Spleen (tissue), 11 donors: ENCODE measurements at regions not wholly inside any gene's neighbourhood (a gene's known extent, or its start where the extent isn't known, plus 50 kb on each side); places are given as distances from the start of the nearest gene placed in this dataset.

ENCODE experiments used
- DNase-seq: peaks from one replicate; pipeline ENCODE4 v3.0.0-alpha.2; 2020
- H3K27ac ChIP-seq, 8 donors: fragments of 200-600 bp; sonication (generic) in 7 of 8; 1 replicate in 4 of 8; 2 replicates in 4 of 8; pipeline versions ENCODE4 v1.5.0 to v1.8.0; 2016 to 2021; ENCODE audit warnings: inconsistent platforms in 4 of 8, mild to moderate bottlenecking in 4 of 8, moderate library complexity in 1 of 8
- H3K27me3 ChIP-seq, 7 donors: fragments of 200-600 bp; sonication (generic) in 6 of 7; replicated peaks in 1 of 7; 1 replicate in 4 of 7; 2 replicates in 3 of 7; pipeline versions ENCODE4 v1.5.0 to v1.8.0; 2016 to 2021; ENCODE audit warnings: inconsistent platforms in 3 of 7, mild to moderate bottlenecking in 1 of 7
- H3K36me3 ChIP-seq, 6 donors: fragments of 200-600 bp; sonication (generic) in 5 of 6; 1 replicate in 4 of 6; 2 replicates in 2 of 6; pipeline versions ENCODE4 v1.5.0 to v1.8.0; 2016 to 2021; ENCODE audit warnings: inconsistent platforms in 2 of 6
- H3K4me1 ChIP-seq, 6 donors: fragments of 200-600 bp; sonication (generic) in 5 of 6; 1 replicate in 3 of 6; 2 replicates in 3 of 6; pipeline versions ENCODE4 v1.5.0 to v1.8.0; 2016 to 2021; ENCODE audit warnings: inconsistent platforms in 3 of 6
- H3K4me3 ChIP-seq, 8 donors: fragments of 200-600 bp; sonication (generic) in 7 of 8; 1 replicate in 4 of 8; 2 replicates in 4 of 8; pipeline versions ENCODE4 v1.5.0 to v1.8.0; 2016 to 2021; ENCODE audit warnings: inconsistent platforms in 4 of 8, mild to moderate bottlenecking in 4 of 8, moderate library complexity in 2 of 8
- H3K9me3 ChIP-seq, 8 donors: fragments of 200-600 bp; sonication (generic) in 7 of 8; 1 replicate in 4 of 8; 2 replicates in 4 of 8; pipeline versions ENCODE4 v1.5.0 to v1.8.0; 2016 to 2021; ENCODE audit warnings: inconsistent platforms in 4 of 8
- CTCF ChIP-seq, 11 experiments: fragments of 200-600 bp in 7 of 11; fragments of 450-650 bp in 4 of 11; sonication (generic) in 4 of 11; IDR thresholded peaks in 8 of 11; conservative IDR thresholded peaks in 3 of 11; 1 replicate in 7 of 11; 2 replicates in 4 of 11; pipeline versions ENCODE4 v1.4.0 to v1.8.0; 2016 to 2021; ENCODE audit warnings: antibody characterized with exemption in 11 of 11, inconsistent platforms in 4 of 11, mild to moderate bottlenecking in 1 of 11
- POLR2A ChIP-seq, 3 donors: fragments of 450-650 bp; IDR thresholded peaks; one replicate each; pipeline ENCODE4 v1.5.1; 2017; ENCODE audit warnings: antibody characterized with exemption in 3 of 3, mild to moderate bottlenecking in 1 of 3
- POLR2AphosphoS5 ChIP-seq, 3 donors: sonication (generic); formaldehyde crosslinking; IDR thresholded peaks; one replicate each; pipeline ENCODE4 v1.5.1; 2017; ENCODE audit warnings: antibody characterized with exemption in 3 of 3
- WGBS, 5 donors: extraction: QIAGEN DNeasy Blood & Tissue Kit in 3 of 5; methylation state at CpG; one replicate each; pipeline versions ENCODE4 v1.1.5 to v1.1.7; 2013 to 2018; 5-methylcytosine and 5-hydroxymethylcytosine counted together
- intact Hi-C: fragments of 100-400 bp; cut with DNase I; formaldehyde crosslinking; loops from one replicate; pipeline ENCODE4 v1.15.0; 2023; ENCODE audit warnings: low total_unique reads
- donor health status: healthy with polysubstance abuse.
- donor health status: DM: no; HTN: no; CAD: no; lungs with moderate emphysema.
- donor health status: DM: no; HTN: no; CAD: no.
- donor health status: Bipolar disorder and iron deficiency.
- donor health status: healthy.
- donor health status: DM: no; HTN: no; CAD: no.
- donor health status: DM: yes; HTN: yes; CAD: no.

- H3K27me3 ChIP-seq: no peaks in the 10 kb centered on the region
- H3K4me3 ChIP-seq: no peak overlapping the region
- H3K9me3 ChIP-seq: no peaks in the 10 kb centered on the region
- 78 to 87% (median 84%) methylated on average over 1 of the region's 1 CpG for WGBS, 5 donors
- no peaks in the 10 kb centered on the region for H3K4me1 ChIP-seq
- no peak for TF ChIP-seq CTCF (IDR thresholded peaks at IDR 0.05 in 8 of 11, conservative IDR thresholded peaks at IDR 0.05 in 3 of 11)
- TF ChIP-seq POLR2AphosphoS5 (IDR thresholded peaks at IDR 0.05): no peak
- no peak for TF ChIP-seq POLR2A (IDR thresholded peaks at IDR 0.05)
- no peak for DNase-seq
- no peak overlapping the region for H3K27ac ChIP-seq
- intact Hi-C loops: no loop called here
- H3K36me3 ChIP-seq: no peaks in the 10 kb centered on the region
These were observed 751.2 kb downstream of the BRINP1 start for GRCh38 chr9:118618084-118618483.

GRCh38 chr9:118618849-118619248 lies 750.4 kb downstream of the BRINP1 start:
- H3K9me3 ChIP-seq: no peaks in the 10 kb centered on the region
- H3K27me3 ChIP-seq: no peaks in the 10 kb centered on the region
- no peak for TF ChIP-seq POLR2A (IDR thresholded peaks at IDR 0.05)
- no peak overlapping the region for H3K27ac ChIP-seq
- 56 to 73% (median 65%) methylated on average over 2 of the region's 2 CpGs for WGBS, 5 donors
- no peaks in the 10 kb centered on the region for H3K4me1 ChIP-seq
- no peaks in the 10 kb centered on the region for H3K36me3 ChIP-seq
- DNase-seq: no peak
- no peak overlapping the region for H3K4me3 ChIP-seq
- intact Hi-C loops: no loop called here

GRCh38 chr9:118624608-118625007 lies 744.6 kb downstream of the BRINP1 start:
- Histone ChIP-seq H3K27me3 (no peaks in the 10 kb centered on the region), H3K4me3 (no peak overlapping the region), H3K4me1 (no peaks in the 10 kb centered on the region), H3K9me3 (peaks cover 0 to 7% (median 0%) of the 10 kb centered on the region in 8 donors), H3K36me3 (no peaks in the 10 kb centered on the region), H3K27ac (no peak overlapping the region)
- intact Hi-C loops: no loop called here
- 77 to 85% (median 81%) methylated on average over 3 of the region's 3 CpGs for WGBS, 5 donors
- no peak for TF ChIP-seq POLR2A (IDR thresholded peaks at IDR 0.05)
- TF ChIP-seq POLR2AphosphoS5 (IDR thresholded peaks at IDR 0.05): no peak
- no peak for TF ChIP-seq CTCF (IDR thresholded peaks at IDR 0.05 in 8 of 11, conservative IDR thresholded peaks at IDR 0.05 in 3 of 11)
- DNase-seq: no peak

GRCh38 chr9:118630079-118630478 lies 739.2 kb downstream of the BRINP1 start:
- no peak for TF ChIP-seq CTCF (IDR thresholded peaks at IDR 0.05 in 8 of 11, conservative IDR thresholded peaks at IDR 0.05 in 3 of 11)
- TF ChIP-seq POLR2AphosphoS5 (IDR thresholded peaks at IDR 0.05): no peak
- no peak for TF ChIP-seq POLR2A (IDR thresholded peaks at IDR 0.05)
- no peak overlapping the region for H3K4me3 ChIP-seq
- H3K4me1 ChIP-seq: no peaks in the 10 kb centered on the region
- H3K27me3 ChIP-seq: no peaks in the 10 kb centered on the region
- no peak for DNase-seq
- no peak overlapping the region for H3K27ac ChIP-seq
- WGBS, 5 donors: 55 to 68% (median 56%) methylated on average over 2 of the region's 2 CpGs
- intact Hi-C loops: no loop called here
- H3K36me3 ChIP-seq: no peaks in the 10 kb centered on the region
- peaks cover 0 to 23% (median 5%) of the 10 kb centered on the region in 8 donors for H3K9me3 ChIP-seq
